GM23338 (cell line): ENCODE measurements at regions not wholly inside any gene's neighbourhood (a gene's known extent, or its start where the extent isn't known, plus 50 kb on each side); places are given as distances from the start of the nearest gene placed in this dataset.

Experiments
- ATAC-seq: fragments of 200-7000 bp; cut with Tn5 transposase; 3 replicates; pipeline ENCODE4 v1.9.1; 2020
- DNase-seq: peaks from one replicate; pipeline ENCODE4 v3.0.0-alpha.2; 2015; ENCODE audit warnings: low spot score
- H2AFZ ChIP-seq: fragments of 200-600 bp; sonication (generic); 2 replicates; pipeline ENCODE4 v1.8.0; 2016; ENCODE audit warnings: antibody characterized with exemption, mild to moderate bottlenecking, moderate library complexity
- H3F3A ChIP-seq: fragments of 200-600 bp; sonication (generic); replicated peaks from 2 replicates; pipeline ENCODE4 v1.8.0; 2017; ENCODE audit warnings: antibody characterized with exemption, mixed run types, low read depth
- H3K27ac ChIP-seq: fragments of 200-600 bp; sonication (generic); 2 replicates; pipeline ENCODE4 v1.6.1; 2016; ENCODE audit warnings: low read depth
- H3K27me3 ChIP-seq: fragments of 200-600 bp; sonication (generic); 2 replicates; pipeline ENCODE4 v1.8.0; 2016; ENCODE audit warnings: mild to moderate bottlenecking, mixed run types, moderate library complexity; ENCODE audit not compliant: insufficient read depth
- H3K36me3 ChIP-seq: fragments of 200-600 bp; sonication (generic); 2 replicates; pipeline ENCODE4 v1.8.0; 2016; ENCODE audit warnings: mild to moderate bottlenecking; ENCODE audit not compliant: insufficient read depth
- H3K4me1 ChIP-seq: fragments of 200-600 bp; sonication (generic); 2 replicates; pipeline ENCODE4 v1.8.0; 2016; ENCODE audit warnings: mild to moderate bottlenecking, moderate library complexity; ENCODE audit not compliant: insufficient read depth
- H3K4me2 ChIP-seq: fragments of 200-600 bp; sonication (generic); 2 replicates; pipeline ENCODE4 v1.7.1; 2017; ENCODE audit warnings: mixed run types
- H3K4me3 ChIP-seq: fragments of 200-600 bp; sonication (generic); 2 replicates; pipeline ENCODE4 v1.6.1; 2016; ENCODE audit warnings: mixed run types
- H3K79me2 ChIP-seq: fragments of 200-600 bp; sonication (generic); replicated peaks from 2 replicates; pipeline ENCODE4 v1.8.0; 2017; ENCODE audit warnings: mild to moderate bottlenecking; ENCODE audit not compliant: insufficient read depth
- H3K9me2 ChIP-seq: fragments of 200-600 bp; sonication (generic); 2 replicates; pipeline ENCODE4 v1.8.0; 2017; ENCODE audit not compliant: insufficient read depth
- H4K20me1 ChIP-seq: fragments of 200-600 bp; sonication (generic); replicated peaks from 2 replicates; pipeline ENCODE4 v1.8.0; 2017; ENCODE audit warnings: mild to moderate bottlenecking; ENCODE audit not compliant: insufficient read depth
- H3K27ac Mint-ChIP-seq: 2 replicates; pipeline ENCODE4 v1.8.0; 2020; ENCODE audit warnings: inconsistent platforms, mild to moderate bottlenecking, moderate library complexity, mixed read lengths
- H3K27me3 Mint-ChIP-seq: 3 replicates; pipeline ENCODE4 v1.8.0; 2022; ENCODE audit warnings: low read depth, mild to moderate bottlenecking, moderate library complexity, mixed read lengths, inconsistent platforms; ENCODE audit not compliant: insufficient read depth, poor library complexity
- H3K36me3 Mint-ChIP-seq: 3 replicates; pipeline ENCODE4 v1.8.0; 2021; ENCODE audit warnings: low read depth, mild to moderate bottlenecking, inconsistent platforms, moderate library complexity, mixed read lengths
- H3K4me1 Mint-ChIP-seq: 3 replicates; pipeline ENCODE4 v1.8.0; 2020; ENCODE audit warnings: mild to moderate bottlenecking, inconsistent platforms, mixed read lengths
- H3K4me3 Mint-ChIP-seq: 3 replicates; pipeline ENCODE4 v1.8.0; 2021; ENCODE audit warnings: moderate library complexity, mild to moderate bottlenecking, inconsistent platforms, mixed read lengths
- H3K9me3 Mint-ChIP-seq: 3 replicates; pipeline ENCODE4 v1.8.0; 2020; ENCODE audit warnings: moderate library complexity, mild to moderate bottlenecking, inconsistent platforms, mixed read lengths
- CREB1 ChIP-seq: fragments of 250-450 bp; sonication (Bioruptor Pico); IDR thresholded peaks from 2 replicates; pipeline ENCODE4 v1.5.0; 2020; ENCODE audit warnings: low read depth, mild to moderate bottlenecking, moderate library complexity
- CTCF ChIP-seq, 2 experiments: fragments of 200-600 bp in 1 of 2; sonication (generic) in 1 of 2; conservative IDR thresholded peaks; 2 replicates each; pipeline versions ENCODE4 v1.5.1 to v1.6.1; 2016 to 2017; ENCODE audit warnings: antibody characterized with exemption in 2 of 2, low read depth in 2 of 2, mild to moderate bottlenecking in 2 of 2, moderate library complexity in 1 of 2
- ETS1 ChIP-seq: IDR thresholded peaks from 2 replicates; pipeline ENCODE4 v1.6.1; 2016; ENCODE audit warnings: antibody characterized with exemption
- EZH2 ChIP-seq: fragments of 200-600 bp; sonication (generic); IDR thresholded peaks from one replicate; pipeline ENCODE4 v1.8.0; 2017; ENCODE audit warnings: antibody characterized with exemption, mild to moderate bottlenecking, low read depth; ENCODE audit not compliant: unreplicated experiment
- EZH2phosphoT487 ChIP-seq: fragments of 200-600 bp; sonication (generic); IDR thresholded peaks from one replicate; pipeline ENCODE4 v1.8.1; 2018; ENCODE audit warnings: antibody characterized with exemption; ENCODE audit not compliant: unreplicated experiment
- JUNB ChIP-seq: IDR thresholded peaks from one replicate; pipeline ENCODE4 v1.6.1; 2016; ENCODE audit warnings: antibody characterized with exemption; ENCODE audit not compliant: unreplicated experiment
- NANOG ChIP-seq: IDR thresholded peaks from 2 replicates; pipeline ENCODE4 v1.6.1; 2016; ENCODE audit warnings: antibody characterized with exemption, borderline replicate concordance
- POLR2AphosphoS5 ChIP-seq: IDR thresholded peaks from 2 replicates; pipeline ENCODE4 v1.6.1; 2016; ENCODE audit warnings: antibody characterized with exemption, low read depth
- REST ChIP-seq: IDR thresholded peaks from one replicate; pipeline ENCODE4 v1.6.1; 2018; ENCODE audit warnings: antibody characterized with exemption; ENCODE audit not compliant: unreplicated experiment
- STAT1 ChIP-seq: IDR thresholded peaks from one replicate; pipeline ENCODE4 v1.6.1; 2016; ENCODE audit warnings: antibody characterized with exemption; ENCODE audit not compliant: unreplicated experiment
- ZNF114 ChIP-seq: fragments of 250-450 bp; sonication (Bioruptor Pico); IDR thresholded peaks from 2 replicates; pipeline ENCODE4 v1.5.0; 2020; ENCODE audit warnings: mild to moderate bottlenecking, moderate library complexity
- ZNF331 ChIP-seq: fragments of 250-450 bp; sonication (Bioruptor Pico); IDR thresholded peaks from 2 replicates; pipeline ENCODE4 v1.5.0; 2020; ENCODE audit warnings: low read depth, mild to moderate bottlenecking, moderate library complexity
- ZNF462 ChIP-seq: fragments of 250-450 bp; sonication (Bioruptor Pico); IDR thresholded peaks from 2 replicates; pipeline ENCODE4 v1.5.0; 2020; ENCODE audit warnings: mild to moderate bottlenecking, moderate library complexity

DNA sequence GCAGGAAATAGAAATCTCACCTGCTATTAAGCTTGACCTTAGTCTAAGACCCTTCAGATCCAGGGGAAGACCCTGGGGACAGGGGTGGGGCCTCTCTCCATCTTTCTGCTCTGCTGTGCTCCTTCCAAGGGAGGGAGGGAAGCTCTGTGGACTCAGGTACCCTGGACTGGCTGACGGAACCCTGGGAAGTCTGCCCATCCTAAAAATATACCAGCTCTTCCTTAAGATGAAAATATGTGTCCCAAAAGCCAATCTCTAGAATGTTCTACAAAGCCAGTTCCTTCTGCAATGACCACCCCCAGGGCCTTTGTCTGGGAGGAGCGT is 73.7 kb downstream of the RTL6 start:
- Mint-ChIP-seq H3K27ac (no peak overlapping the region), H3K4me1 (peaks cover 19% of the 10 kb centered on the region), H3K9me3 (peaks cover 18% of the 10 kb centered on the region; the same call in 2 of the 3 replicates), H3K4me3 (no peak overlapping the region), H3K27me3 (peaks cover 2% of the 10 kb centered on the region), H3K36me3 (peaks cover 6% of the 10 kb centered on the region; the same call in 1 of the 3 replicates)
- Histone ChIP-seq H3K27me3 (no peaks in the 10 kb centered on the region), H3K4me2 (no peak overlapping the region), H3F3A (no peaks in the 10 kb centered on the region), H3K36me3 (no peaks in the 10 kb centered on the region), H3K4me1 (no peaks in the 10 kb centered on the region; the same call in 1 of the 2 replicates), H3K9me2 (no peaks in the 10 kb centered on the region), H3K4me3 (no peak overlapping the region), H4K20me1 (no peaks in the 10 kb centered on the region), H3K79me2 (no peaks in the 10 kb centered on the region), H2AFZ (no peak overlapping the region), H3K27ac (no peak overlapping the region)
- DNase-seq (no peak), ATAC-seq (no peak)
- TF ChIP-seq EZH2phosphoT487: no peak
- no peak for TF ChIP-seq CREB1 (CRISPR knock-in tag)
- no peak for TF ChIP-seq ETS1
- no peak for TF ChIP-seq ZNF462 (CRISPR knock-in tag)
- no peak for TF ChIP-seq STAT1
- TF ChIP-seq EZH2: no peak
- TF ChIP-seq ZNF331 (CRISPR knock-in tag): no peak
- no peak for TF ChIP-seq JUNB
- TF ChIP-seq POLR2AphosphoS5: no peak
- TF ChIP-seq NANOG: no peak
- TF ChIP-seq REST: no peak
- TF ChIP-seq ZNF114 (CRISPR knock-in tag): no peak
- no peak for TF ChIP-seq CTCF (conservative IDR thresholded peaks at IDR 0.05; ENCODE audit: low read depth in 2 of 2)
